Subcutaneous abdominal adipose tissue (tissue), 5 donors: ENCODE measurements at regions not wholly inside any gene's neighbourhood (a gene's known extent, or its start where the extent isn't known, plus 50 kb on each side); places are given as distances from the start of the nearest gene placed in this dataset.

ENCODE experiments used
- H3K27ac ChIP-seq: one replicate; pipeline ENCODE4 v1.7.0; 2013; ENCODE audit warnings: low read depth, mild to moderate bottlenecking, inconsistent platforms, low read length, moderate library complexity
- H3K27me3 ChIP-seq, 5 donors: one replicate each; pipeline ENCODE4 v1.7.0; 2013; ENCODE audit warnings: low read length in 5 of 5, inconsistent platforms in 1 of 5; ENCODE audit not compliant: control insufficient read depth in 5 of 5, insufficient read depth in 4 of 5
- H3K36me3 ChIP-seq, 5 donors: one replicate each; pipeline ENCODE4 v1.7.0; 2013; ENCODE audit warnings: low read length in 5 of 5; ENCODE audit not compliant: control insufficient read depth in 5 of 5, insufficient read depth in 5 of 5
- H3K4me1 ChIP-seq, 5 donors: one replicate each; pipeline ENCODE4 v1.7.0; 2013; ENCODE audit warnings: low read length in 5 of 5, mild to moderate bottlenecking in 3 of 5, moderate library complexity in 1 of 5; ENCODE audit not compliant: control insufficient read depth in 5 of 5, insufficient read depth in 5 of 5
- H3K4me3 ChIP-seq, 5 donors: one replicate each; pipeline ENCODE4 v1.7.0; 2013; ENCODE audit warnings: low read length in 5 of 5, low read depth in 1 of 5
- H3K9ac ChIP-seq, 5 donors: one replicate each; pipeline ENCODE4 v1.7.0; 2013; ENCODE audit warnings: low read length in 5 of 5, mild to moderate bottlenecking in 4 of 5, moderate library complexity in 3 of 5
- H3K9me3 ChIP-seq, 5 donors: one replicate each; pipeline ENCODE4 v1.7.0; 2013; ENCODE audit warnings: low read length in 5 of 5; ENCODE audit not compliant: control insufficient read depth in 5 of 5
- donor health status: healthy.
- donor health status: healthy.
- donor health status: healthy.
- donor health status: healthy.
- donor health status: healthy.

- Histone ChIP-seq H3K4me1 (peaks cover 0 to 7% (median 0%) of the 10 kb centered on the region in 5 donors), H3K27me3 (no peaks in the 10 kb centered on the region), H3K9ac (no peak overlapping the region), H3K36me3 (no peaks in the 10 kb centered on the region), H3K27ac (no peak overlapping the region), H3K9me3 (no peaks in the 10 kb centered on the region), H3K4me3 (no peak overlapping the region)
Measured at GRCh38 chr9:104980039-104980654, 52.2 kb upstream of the ABCA1 start.

DNA sequence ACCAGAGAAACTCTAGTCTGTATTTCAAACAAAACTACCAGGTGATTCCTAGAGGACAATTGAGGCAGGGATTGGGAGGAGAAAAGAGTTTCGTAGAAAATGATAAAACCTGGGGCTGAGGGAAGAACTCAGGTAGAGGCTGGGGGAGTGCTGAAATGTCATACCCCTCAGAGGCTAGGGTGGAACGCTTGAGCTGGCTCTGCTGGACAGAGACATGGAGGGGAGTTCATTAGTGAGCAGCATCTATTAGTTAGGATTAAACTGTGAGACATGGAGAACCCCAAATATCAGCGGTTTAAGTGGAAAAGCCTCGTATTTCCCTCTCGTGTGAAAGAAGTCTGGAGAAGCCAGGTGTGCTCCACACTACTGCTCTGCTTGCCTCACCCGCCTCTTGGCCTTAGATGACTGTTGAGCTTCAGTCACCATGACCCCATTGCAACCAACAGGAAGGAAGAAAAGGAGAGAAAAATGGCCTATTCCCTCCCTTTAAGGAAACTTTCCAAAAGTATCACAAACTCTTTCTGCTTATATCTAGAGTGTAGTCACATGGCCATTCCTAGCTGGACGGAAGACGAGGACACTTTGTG is 53.7 kb upstream of the ABCA1 start:
- peaks cover 0 to 7% (median 0%) of the 10 kb centered on the region in 5 donors for H3K4me1 ChIP-seq
- H3K9ac ChIP-seq: no peak overlapping the region
- H3K27me3 ChIP-seq: no peaks in the 10 kb centered on the region
- H3K36me3 ChIP-seq: no peaks in the 10 kb centered on the region
- H3K4me3 ChIP-seq: no peak overlapping the region
- H3K9me3 ChIP-seq: no peaks in the 10 kb centered on the region
- no peak overlapping the region for H3K27ac ChIP-seq

DNA sequence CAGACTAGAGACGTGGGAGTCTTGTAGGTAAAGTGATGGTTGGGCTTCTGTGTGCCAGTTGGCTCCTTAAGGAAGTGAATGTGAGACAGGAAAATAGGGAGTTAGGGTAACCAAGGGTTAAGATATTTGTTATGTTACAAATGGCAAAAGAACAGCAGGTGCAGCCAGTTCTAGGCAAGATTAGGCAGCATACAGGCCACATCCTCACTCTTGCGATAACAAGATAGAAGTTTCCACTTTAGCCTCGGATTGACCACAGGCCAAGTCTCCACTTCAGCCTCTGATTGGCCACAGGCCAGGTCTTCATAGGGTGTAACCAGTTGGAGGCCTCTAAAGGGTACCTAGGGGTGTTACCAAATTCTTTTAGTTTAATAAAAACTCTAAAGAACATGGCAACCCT is 54.6 kb upstream of the ABCA1 start:
- H3K4me3 ChIP-seq: no peak overlapping the region
- no peak overlapping the region for H3K27ac ChIP-seq
- peaks cover 0 to 7% (median 0%) of the 10 kb centered on the region in 5 donors for H3K4me1 ChIP-seq

GRCh38 chr9:104983491-104983890 is 55.5 kb upstream of the ABCA1 start:
- Histone ChIP-seq H3K9ac (no peak overlapping the region), H3K27me3 (no peaks in the 10 kb centered on the region), H3K36me3 (no peaks in the 10 kb centered on the region), H3K27ac (no peak overlapping the region), H3K4me3 (no peak overlapping the region), H3K9me3 (no peaks in the 10 kb centered on the region), H3K4me1 (peaks cover 0 to 7% (median 0%) of the 10 kb centered on the region in 5 donors)

More for the DNA sequence above, 54.6 kb upstream of the ABCA1 start:
- H3K27me3 ChIP-seq: no peaks in the 10 kb centered on the region
- H3K9me3 ChIP-seq: no peaks in the 10 kb centered on the region
- H3K9ac ChIP-seq: no peak overlapping the region
- H3K36me3 ChIP-seq: no peaks in the 10 kb centered on the region

- Histone ChIP-seq H3K4me1 (peaks cover 0 to 7% (median 0%) of the 10 kb centered on the region in 5 donors), H3K27me3 (no peaks in the 10 kb centered on the region), H3K27ac (no peak overlapping the region), H3K36me3 (no peaks in the 10 kb centered on the region), H3K4me3 (no peak overlapping the region), H3K9me3 (no peaks in the 10 kb centered on the region), H3K9ac (no peak overlapping the region)
Measured at GRCh38 chr9:104984121-104984520, 56.2 kb upstream of the ABCA1 start.

DNA sequence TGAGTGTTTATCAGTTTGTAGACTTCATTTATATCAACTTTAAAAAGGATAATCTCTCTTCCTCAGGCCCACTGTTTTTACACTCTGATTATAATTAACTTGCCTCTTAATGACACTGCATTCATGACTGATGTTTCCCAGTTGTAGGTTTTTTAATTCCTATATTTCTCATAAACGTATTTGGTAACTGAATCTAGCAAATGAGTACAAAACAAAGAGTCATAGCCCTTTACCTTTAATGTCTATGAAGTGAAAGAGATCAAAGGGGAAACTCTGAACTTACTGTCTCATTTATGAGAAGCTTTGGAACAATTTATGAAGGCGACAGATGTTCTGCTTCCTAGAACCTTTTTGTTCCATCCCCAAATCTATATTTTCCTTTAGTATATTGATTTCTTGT is 56.6 kb upstream of the ABCA1 start:
- H3K4me3 ChIP-seq: no peak overlapping the region
- no peaks in the 10 kb centered on the region for H3K27me3 ChIP-seq
- no peak overlapping the region for H3K9ac ChIP-seq
- peaks cover 0 to 7% (median 0%) of the 10 kb centered on the region in 5 donors for H3K4me1 ChIP-seq
- no peaks in the 10 kb centered on the region for H3K9me3 ChIP-seq
- H3K27ac ChIP-seq: no peak overlapping the region
- no peaks in the 10 kb centered on the region for H3K36me3 ChIP-seq

- Histone ChIP-seq H3K9me3 (no peaks in the 10 kb centered on the region), H3K36me3 (no peaks in the 10 kb centered on the region), H3K4me1 (peaks cover 0 to 7% (median 0%) of the 10 kb centered on the region in 5 donors), H3K27me3 (no peaks in the 10 kb centered on the region), H3K27ac (no peak overlapping the region), H3K4me3 (no peak overlapping the region), H3K9ac (no peak overlapping the region)
Measured at GRCh38 chr9:104984948-104985347, 57.0 kb upstream of the ABCA1 start.

DNA sequence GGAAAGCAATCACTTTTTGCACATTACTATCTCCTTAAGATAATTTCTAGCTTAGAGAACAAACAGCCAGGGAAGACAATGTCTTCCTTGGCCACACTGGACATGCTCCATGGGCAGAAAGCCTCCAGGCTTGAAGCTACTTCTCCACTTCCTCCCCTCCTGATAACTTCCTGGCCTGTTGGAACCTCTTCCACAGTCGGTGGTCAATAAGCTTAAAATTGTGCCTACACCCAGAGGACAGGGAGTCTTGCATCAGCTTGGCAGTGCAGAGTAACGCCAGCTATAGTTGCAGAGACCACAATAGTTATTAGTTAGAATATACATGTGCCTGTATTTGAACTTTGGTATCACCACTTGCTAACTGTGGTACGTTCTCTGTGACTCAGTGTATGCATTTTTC is 58.1 kb upstream of the ABCA1 start:
- H3K36me3 ChIP-seq: no peaks in the 10 kb centered on the region
- no peaks in the 10 kb centered on the region for H3K9me3 ChIP-seq
- H3K9ac ChIP-seq: no peak overlapping the region
- H3K4me1 ChIP-seq: peaks cover 5 to 17% (median 8%) of the 10 kb centered on the region in 5 donors
- H3K27ac ChIP-seq: no peak overlapping the region
- H3K4me3 ChIP-seq: no peak overlapping the region
- no peaks in the 10 kb centered on the region for H3K27me3 ChIP-seq

GRCh38 chr9:104987743-104988142 is 59.8 kb upstream of the ABCA1 start:
- Histone ChIP-seq H3K4me1 (peaks cover 9 to 33% (median 20%) of the 10 kb centered on the region in 5 donors), H3K9me3 (no peaks in the 10 kb centered on the region), H3K27me3 (no peaks in the 10 kb centered on the region), H3K9ac (no peak overlapping the region), H3K27ac (no peak overlapping the region), H3K36me3 (no peaks in the 10 kb centered on the region), H3K4me3 (no peak overlapping the region)

GRCh38 chr9:104988539-104988938 is 60.6 kb upstream of the ABCA1 start:
- peaks cover 14 to 36% (median 28%) of the 10 kb centered on the region in 5 donors for H3K4me1 ChIP-seq
- no peak overlapping the region for H3K4me3 ChIP-seq
- no peak overlapping the region for H3K9ac ChIP-seq

More at GRCh38 chr9:104988539-104988938, 60.6 kb upstream of the ABCA1 start:
- Histone ChIP-seq H3K36me3 (no peaks in the 10 kb centered on the region), H3K27me3 (no peaks in the 10 kb centered on the region), H3K9me3 (no peaks in the 10 kb centered on the region), H3K27ac (no peak overlapping the region)
